Parathyroid adenoma (tissue), 2 donors: ENCODE measurements at regions not wholly inside any gene's neighbourhood (a gene's known extent, or its start where the extent isn't known, plus 50 kb on each side); places are given as distances from the start of the nearest gene placed in this dataset.
"Not testable (repeated sequence)": the region's sequence is repeated elsewhere in the genome, so short reads cannot be mapped to it uniquely, and the experiment has no call there.

Experiments
- H2AFZ ChIP-seq: fragments of 300-600 bp; sonication (generic); one replicate; pipeline ENCODE4 v1.7.0; 2017; ENCODE audit warnings: antibody characterized with exemption, mild to moderate bottlenecking
- H3K27ac ChIP-seq: fragments of 300-600 bp; sonication (generic); one replicate; pipeline ENCODE4 v1.7.0; 2017
- H3K27me3 ChIP-seq: fragments of 300-600 bp; sonication (generic); one replicate; pipeline ENCODE4 v1.7.0; 2017; ENCODE audit warnings: low read length; ENCODE audit not compliant: control insufficient read depth, insufficient read depth
- H3K36me3 ChIP-seq: fragments of 300-600 bp; sonication (generic); one replicate; pipeline ENCODE4 v1.7.0; 2017; ENCODE audit warnings: low read length; ENCODE audit not compliant: control insufficient read depth, insufficient read depth
- H3K4me1 ChIP-seq: fragments of 300-600 bp; sonication (generic); one replicate; pipeline ENCODE4 v1.7.0; 2017; ENCODE audit warnings: control low read depth
- H3K4me2 ChIP-seq: fragments of 300-600 bp; sonication (generic); one replicate; pipeline ENCODE4 v1.7.0; 2017; ENCODE audit warnings: low read length
- H3K4me3 ChIP-seq: fragments of 300-600 bp; sonication (generic); one replicate; pipeline ENCODE4 v1.7.0; 2017; ENCODE audit warnings: low read depth, low read length
- H3K79me2 ChIP-seq: fragments of 300-600 bp; sonication (generic); one replicate; pipeline ENCODE4 v1.7.0; 2017; ENCODE audit warnings: control low read depth
- H3K9ac ChIP-seq: fragments of 300-600 bp; sonication (generic); one replicate; pipeline ENCODE4 v1.7.0; 2017; ENCODE audit warnings: mild to moderate bottlenecking
- H3K9me3 ChIP-seq: fragments of 300-600 bp; sonication (generic); one replicate; pipeline ENCODE4 v1.7.0; 2017; ENCODE audit warnings: low read length; ENCODE audit not compliant: control insufficient read depth
- TF ChIP-seq, protein P1 (sequence below): fragments of 300-600 bp; sonication (generic); IDR thresholded peaks from one replicate; pipeline ENCODE4 v1.7.0; 2017; ENCODE audit warnings: antibody characterized with exemption, mild to moderate bottlenecking
- donor health status: primary hyperparathyroidism.

DNA sequence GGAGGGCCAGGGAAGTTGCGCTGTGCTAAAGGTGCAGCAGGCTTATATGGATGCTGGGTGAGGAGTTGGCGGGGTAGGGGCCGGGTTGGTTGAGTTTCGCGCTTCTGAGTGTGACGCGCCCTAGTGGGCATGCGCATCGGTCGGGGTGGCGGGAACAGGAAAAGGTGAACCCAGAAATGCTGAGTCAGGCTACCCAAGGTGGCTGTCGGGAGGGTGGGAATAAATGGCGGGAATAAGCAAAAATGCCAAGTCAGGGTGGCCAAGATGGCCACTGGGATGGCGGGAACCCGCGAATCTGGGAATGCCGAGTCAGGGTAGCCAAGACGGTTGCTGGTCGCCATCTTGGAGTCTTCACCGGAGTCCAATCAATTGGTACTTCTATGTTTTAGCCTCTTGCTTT, 580.0 kb downstream of the SUCLG1 start:
- TF ChIP-seq, protein P1, sequence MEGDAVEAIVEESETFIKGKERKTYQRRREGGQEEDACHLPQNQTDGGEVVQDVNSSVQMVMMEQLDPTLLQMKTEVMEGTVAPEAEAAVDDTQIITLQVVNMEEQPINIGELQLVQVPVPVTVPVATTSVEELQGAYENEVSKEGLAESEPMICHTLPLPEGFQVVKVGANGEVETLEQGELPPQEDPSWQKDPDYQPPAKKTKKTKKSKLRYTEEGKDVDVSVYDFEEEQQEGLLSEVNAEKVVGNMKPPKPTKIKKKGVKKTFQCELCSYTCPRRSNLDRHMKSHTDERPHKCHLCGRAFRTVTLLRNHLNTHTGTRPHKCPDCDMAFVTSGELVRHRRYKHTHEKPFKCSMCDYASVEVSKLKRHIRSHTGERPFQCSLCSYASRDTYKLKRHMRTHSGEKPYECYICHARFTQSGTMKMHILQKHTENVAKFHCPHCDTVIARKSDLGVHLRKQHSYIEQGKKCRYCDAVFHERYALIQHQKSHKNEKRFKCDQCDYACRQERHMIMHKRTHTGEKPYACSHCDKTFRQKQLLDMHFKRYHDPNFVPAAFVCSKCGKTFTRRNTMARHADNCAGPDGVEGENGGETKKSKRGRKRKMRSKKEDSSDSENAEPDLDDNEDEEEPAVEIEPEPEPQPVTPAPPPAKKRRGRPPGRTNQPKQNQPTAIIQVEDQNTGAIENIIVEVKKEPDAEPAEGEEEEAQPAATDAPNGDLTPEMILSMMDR = no peak
- H3K36me3 ChIP-seq = no peaks in the 10 kb centered on the region

DNA sequence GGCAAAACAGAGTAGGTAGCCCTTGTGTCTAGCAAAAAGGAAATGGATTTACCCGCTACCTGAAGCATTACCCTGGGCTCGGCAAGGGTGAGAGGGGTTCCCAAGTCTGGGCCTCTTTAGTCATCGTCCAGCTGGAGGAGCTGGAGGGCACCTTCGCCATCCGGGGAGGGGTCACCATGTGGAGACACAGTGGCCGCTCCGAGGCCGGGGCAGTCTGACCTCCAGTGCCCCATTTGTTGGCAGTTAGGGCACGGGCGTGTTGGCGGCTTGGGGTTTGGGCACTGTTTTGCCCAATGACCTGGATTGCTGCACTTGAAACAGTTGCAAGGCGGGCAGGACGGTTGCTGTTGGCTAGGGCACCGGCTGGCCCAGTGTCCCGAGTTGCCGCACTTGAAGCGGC, 581.8 kb downstream of the SUCLG1 start:
- H3K27ac ChIP-seq, H3K4me2 ChIP-seq, H3K36me3 ChIP-seq, H3K4me3 ChIP-seq, H3K9me3 ChIP-seq, H3K9ac ChIP-seq, H3K79me2 ChIP-seq, H3K27me3 ChIP-seq, H2AFZ ChIP-seq, H3K4me1 ChIP-seq: not testable (repeated sequence)

More for the DNA sequence above, 580.0 kb downstream of the SUCLG1 start:
- H3K4me2 ChIP-seq = no peak overlapping the region
- no peaks in the 10 kb centered on the region for H3K9me3 ChIP-seq
- H3K27ac ChIP-seq = no peak overlapping the region
- H3K4me3 ChIP-seq = no peak overlapping the region
- no peak overlapping the region for H2AFZ ChIP-seq
- no peaks in the 10 kb centered on the region for H3K79me2 ChIP-seq
- no peaks in the 10 kb centered on the region for H3K27me3 ChIP-seq
- H3K9ac ChIP-seq = no peak overlapping the region
- H3K4me1 ChIP-seq = no peaks in the 10 kb centered on the region

DNA sequence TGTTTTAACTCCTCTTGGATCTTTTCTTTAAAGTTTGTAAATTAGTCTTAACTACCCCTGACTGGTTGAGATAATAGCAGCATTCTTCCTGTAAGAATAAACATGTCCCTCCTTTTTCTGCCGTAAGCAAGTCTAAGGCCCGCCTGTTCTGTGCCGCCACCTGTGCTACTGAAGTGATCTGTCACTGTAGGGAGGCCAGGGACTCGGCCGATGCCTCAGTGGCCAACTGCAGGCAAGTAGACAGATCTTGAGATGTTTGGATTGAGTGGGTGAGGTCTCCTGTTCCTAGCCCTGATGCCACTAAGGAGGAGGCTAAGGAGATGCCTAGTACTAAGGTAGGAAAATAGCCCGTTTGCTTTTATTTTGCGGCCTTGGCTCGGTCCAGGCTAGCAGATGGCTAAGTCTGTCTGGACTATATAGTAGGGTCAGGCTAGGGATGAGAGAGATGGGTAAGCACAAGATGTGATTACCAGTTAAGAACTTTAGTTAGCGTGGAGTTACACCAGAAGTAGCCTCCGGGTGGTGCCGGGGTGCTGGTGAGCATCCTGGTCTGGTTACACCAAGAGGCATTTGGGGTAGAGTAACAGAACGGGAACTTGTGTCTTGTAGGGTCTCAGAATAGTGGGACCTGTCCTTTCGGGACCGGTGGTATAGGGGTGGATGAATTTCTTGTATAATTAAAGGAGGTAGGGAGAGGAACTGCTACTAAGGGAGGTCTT, 584.2 kb downstream of the SUCLG1 start:
- Histone ChIP-seq H3K4me3 (no peak overlapping the region), H3K79me2 (no peaks in the 10 kb centered on the region), H2AFZ (no peak overlapping the region), H3K36me3 (peaks cover 3% of the 10 kb centered on the region), H3K9ac (no peak overlapping the region), H3K9me3 (no peaks in the 10 kb centered on the region), H3K27me3 (no peaks in the 10 kb centered on the region), H3K27ac (no peak overlapping the region), H3K4me1 (no peaks in the 10 kb centered on the region), H3K4me2 (no peak overlapping the region)
- TF ChIP-seq, protein P1 = no peak

GRCh38 chr2:83874066-83874465, 585.0 kb downstream of the SUCLG1 start:
- peaks cover 3% of the 10 kb centered on the region for H3K36me3 ChIP-seq
- no peak overlapping the region for H2AFZ ChIP-seq
- TF ChIP-seq, protein P1 = no peak
- H3K4me2 ChIP-seq = no peak overlapping the region
- no peaks in the 10 kb centered on the region for H3K9me3 ChIP-seq
- no peak overlapping the region for H3K27ac ChIP-seq
- H3K79me2 ChIP-seq = no peaks in the 10 kb centered on the region
- H3K4me1 ChIP-seq = no peaks in the 10 kb centered on the region
- H3K27me3 ChIP-seq = no peaks in the 10 kb centered on the region
- H3K4me3 ChIP-seq = no peak overlapping the region
- H3K9ac ChIP-seq = no peak overlapping the region

DNA sequence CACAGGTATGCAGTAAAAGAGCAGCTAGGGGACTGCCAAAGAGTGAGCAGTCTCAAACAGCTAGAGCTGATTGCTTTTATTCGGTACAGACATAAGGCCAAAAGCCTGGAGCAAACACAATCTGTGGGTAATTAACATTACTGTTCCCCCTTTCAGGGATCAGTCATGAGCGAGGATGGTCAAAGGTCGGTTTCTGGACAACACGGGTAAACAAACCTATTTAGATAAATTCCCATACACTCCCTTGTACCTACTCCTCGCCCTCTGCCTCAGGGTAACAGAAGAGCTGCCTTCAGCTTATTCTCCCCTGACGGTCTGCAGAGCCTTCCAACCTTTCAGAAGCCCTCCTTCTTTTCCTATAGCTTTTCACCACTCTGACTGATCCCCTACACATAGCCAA, 586.0 kb downstream of the SUCLG1 start:
- Histone ChIP-seq H3K9ac (no peak overlapping the region), H3K4me1 (no peaks in the 10 kb centered on the region), H3K79me2 (no peaks in the 10 kb centered on the region), H3K27me3 (no peaks in the 10 kb centered on the region), H3K4me2 (no peak overlapping the region), H3K36me3 (peaks cover 3% of the 10 kb centered on the region), H3K27ac (no peak overlapping the region), H2AFZ (no peak overlapping the region), H3K9me3 (no peaks in the 10 kb centered on the region), H3K4me3 (no peak overlapping the region)
- TF ChIP-seq, protein P1 = no peak
